Sigmoid colon (tissue), 4 donors: ENCODE measurements at regions not wholly inside any gene's neighbourhood (a gene's known extent, or its start where the extent isn't known, plus 50 kb on each side); places are given as distances from the start of the nearest gene placed in this dataset.

ENCODE experiments used
- CTCF ChIP-seq, 4 experiments: fragments of 450-650 bp in 3 of 4; fragments of 200-600 bp in 1 of 4; IDR thresholded peaks; one replicate each; pipeline ENCODE4 v1.5.1; 2016 to 2019; ENCODE audit warnings: antibody characterized with exemption in 4 of 4, mild to moderate bottlenecking in 3 of 4, moderate library complexity in 2 of 4
- EP300 ChIP-seq, 4 donors: sonication (generic); formaldehyde crosslinking; IDR thresholded peaks; one replicate each; pipeline ENCODE4 v1.6.1; 2017; ENCODE audit warnings: antibody characterized with exemption in 4 of 4
- POLR2A ChIP-seq, 2 donors: fragments of 450-650 bp; IDR thresholded peaks; one replicate each; pipeline ENCODE4 v1.6.1; 2016; ENCODE audit warnings: antibody characterized with exemption in 2 of 2, mild to moderate bottlenecking in 2 of 2, moderate library complexity in 2 of 2

GRCh38 chr5:112643339-112643971, 94.2 kb upstream of the APC start:
- TF ChIP-seq CTCF (IDR thresholded peaks at IDR 0.05) (no peak), POLR2A (IDR thresholded peaks at IDR 0.05) (no peak), EP300 (IDR thresholded peaks at IDR 0.05) (no peak)
